Retinal pigment epithelial cell (primary cell): ENCODE measurements at regions not wholly inside any gene's neighbourhood (a gene's known extent, or its start where the extent isn't known, plus 50 kb on each side); places are given as distances from the start of the nearest gene placed in this dataset.

Experiments used
- DNase-seq: peaks from one replicate; pipeline ENCODE4 v3.0.0-alpha.2; 2010; ENCODE audit warnings: low read depth
- H3K4me3 ChIP-seq: 2 replicates; pipeline ENCODE4 v1.5.1; 2011; ENCODE audit warnings: mild to moderate bottlenecking, low read length, control low read depth, moderate library complexity
- TF ChIP-seq, protein P1 (sequence below): conservative IDR thresholded peaks from 2 replicates; pipeline ENCODE4 v1.5.1; 2011; ENCODE audit warnings: low read depth, low read length, control low read depth, inconsistent platforms

DNA sequence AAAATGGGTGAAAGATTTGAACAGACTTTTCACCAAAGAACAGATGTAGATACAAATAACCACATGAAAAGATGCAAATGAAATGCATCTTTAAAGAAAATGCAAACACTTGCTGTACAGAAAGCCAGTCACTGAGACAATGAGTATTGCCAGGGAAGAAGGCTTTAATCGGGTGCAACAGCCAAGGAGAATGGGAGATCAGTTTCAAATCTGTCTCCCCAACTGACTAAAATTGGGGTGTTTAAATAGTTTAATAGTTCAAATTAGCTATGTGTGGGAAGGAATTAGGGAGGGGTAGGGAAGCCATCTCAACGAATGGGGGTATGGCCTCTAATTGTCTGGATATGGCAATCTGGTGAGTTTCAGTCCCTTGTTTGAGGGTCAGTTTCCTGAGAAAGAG lies 295.4 kb downstream of the PTTG2 start:
- TF ChIP-seq, protein P1, sequence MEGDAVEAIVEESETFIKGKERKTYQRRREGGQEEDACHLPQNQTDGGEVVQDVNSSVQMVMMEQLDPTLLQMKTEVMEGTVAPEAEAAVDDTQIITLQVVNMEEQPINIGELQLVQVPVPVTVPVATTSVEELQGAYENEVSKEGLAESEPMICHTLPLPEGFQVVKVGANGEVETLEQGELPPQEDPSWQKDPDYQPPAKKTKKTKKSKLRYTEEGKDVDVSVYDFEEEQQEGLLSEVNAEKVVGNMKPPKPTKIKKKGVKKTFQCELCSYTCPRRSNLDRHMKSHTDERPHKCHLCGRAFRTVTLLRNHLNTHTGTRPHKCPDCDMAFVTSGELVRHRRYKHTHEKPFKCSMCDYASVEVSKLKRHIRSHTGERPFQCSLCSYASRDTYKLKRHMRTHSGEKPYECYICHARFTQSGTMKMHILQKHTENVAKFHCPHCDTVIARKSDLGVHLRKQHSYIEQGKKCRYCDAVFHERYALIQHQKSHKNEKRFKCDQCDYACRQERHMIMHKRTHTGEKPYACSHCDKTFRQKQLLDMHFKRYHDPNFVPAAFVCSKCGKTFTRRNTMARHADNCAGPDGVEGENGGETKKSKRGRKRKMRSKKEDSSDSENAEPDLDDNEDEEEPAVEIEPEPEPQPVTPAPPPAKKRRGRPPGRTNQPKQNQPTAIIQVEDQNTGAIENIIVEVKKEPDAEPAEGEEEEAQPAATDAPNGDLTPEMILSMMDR: no peak

DNA sequence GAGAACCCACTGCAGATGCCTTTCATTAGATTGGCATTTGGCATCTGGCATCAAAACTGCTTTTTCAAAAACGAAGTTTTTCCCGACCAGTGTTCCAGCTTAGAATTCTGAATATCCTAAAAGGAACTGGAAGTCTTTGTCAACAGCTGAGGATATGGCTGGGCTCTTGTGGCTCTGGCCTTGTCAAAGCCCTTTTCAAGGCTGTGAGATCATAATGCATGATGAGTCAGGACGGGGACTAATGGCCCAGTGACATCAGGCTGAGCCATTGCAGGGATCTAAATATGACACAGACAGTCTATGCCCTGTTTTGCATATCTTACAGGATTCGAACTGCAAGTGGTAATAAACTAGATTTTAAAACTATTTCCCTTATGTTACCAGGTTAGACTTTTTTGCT lies 306.4 kb downstream of the PTTG2 start:
- no peak for DNase-seq
- TF ChIP-seq, protein P1: no peak

More for the DNA sequence above, 295.4 kb downstream of the PTTG2 start:
- DNase-seq: no peak
- no peak overlapping the region for H3K4me3 ChIP-seq

DNA sequence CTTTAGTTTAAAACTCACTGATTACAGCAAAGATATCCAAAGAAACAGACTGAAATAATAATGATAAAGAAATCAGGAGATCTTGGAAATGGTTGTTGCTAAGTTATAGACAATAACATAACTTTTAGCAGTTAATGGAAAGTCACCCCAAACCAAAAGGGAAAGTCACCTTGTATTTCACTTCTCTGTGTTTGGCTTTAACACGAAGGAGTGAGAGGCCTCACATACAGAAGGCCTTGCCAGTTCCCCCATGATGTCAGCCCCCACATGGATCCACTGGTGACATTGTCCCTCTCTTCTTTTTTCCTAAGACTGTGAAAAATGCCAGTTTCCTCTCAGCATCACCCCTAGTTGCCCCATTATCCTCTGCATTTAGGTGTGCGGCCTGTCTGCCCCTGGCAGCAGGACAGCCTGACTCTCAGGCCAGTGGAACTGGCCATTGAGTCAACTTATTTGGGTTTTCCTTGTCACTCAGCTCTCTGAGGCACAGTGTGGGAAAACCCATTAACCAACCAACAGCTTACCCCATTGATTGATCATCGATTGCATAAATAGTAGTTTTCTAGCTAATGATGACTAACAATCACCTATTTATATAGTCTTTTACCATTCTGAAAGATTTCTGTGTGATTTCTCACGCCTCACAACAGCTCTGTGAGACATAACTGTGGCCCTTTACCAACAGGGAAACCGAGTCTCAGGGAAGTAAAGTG lies 308.1 kb downstream of the PTTG2 start:
- TF ChIP-seq, protein P1: no peak
- DNase-seq: no peak
- no peak overlapping the region for H3K4me3 ChIP-seq

More for the DNA sequence above, 306.4 kb downstream of the PTTG2 start:
- H3K4me3 ChIP-seq: no peak overlapping the region

DNA sequence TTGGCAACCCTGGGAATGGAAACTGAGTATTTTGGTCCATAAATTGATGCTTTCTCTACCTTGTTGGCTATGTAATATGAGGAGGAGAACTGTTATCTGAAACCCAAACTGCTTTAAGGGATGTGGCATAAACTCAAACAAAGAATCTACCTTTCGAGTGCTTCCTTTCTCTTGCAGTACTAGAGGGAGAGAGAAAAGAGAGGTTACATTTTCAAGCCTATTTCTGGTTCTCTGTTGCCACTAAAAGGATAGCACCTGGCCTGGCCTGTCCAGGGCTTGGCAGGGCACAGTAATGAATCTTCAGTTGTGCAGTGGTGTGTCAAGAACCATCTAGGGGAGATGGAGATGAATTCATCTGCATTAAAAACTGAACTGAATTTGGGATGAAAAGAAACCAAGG lies 308.6 kb downstream of the PTTG2 start:
- no peak for DNase-seq
- no peak overlapping the region for H3K4me3 ChIP-seq
- TF ChIP-seq, protein P1: no peak

DNA sequence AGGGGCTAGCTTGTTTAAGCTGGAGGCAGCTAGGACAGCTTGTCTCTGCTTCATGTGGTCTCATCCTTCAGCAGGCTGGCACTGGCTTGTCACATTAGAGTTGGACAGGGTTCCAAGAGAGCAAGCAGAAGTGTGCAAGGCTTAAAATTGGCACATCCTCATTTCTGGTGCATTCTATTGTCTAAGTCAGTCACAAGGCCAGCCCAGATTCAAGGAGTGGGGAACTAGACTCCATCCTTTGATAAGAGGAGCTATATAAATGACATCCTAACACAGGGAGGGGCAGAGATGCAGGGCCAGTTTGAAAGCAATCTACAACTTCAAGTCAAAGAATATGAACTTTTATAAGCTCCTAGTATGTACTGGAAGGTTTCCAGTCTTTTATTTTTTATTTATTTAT lies 313.2 kb downstream of the PTTG2 start:
- TF ChIP-seq, protein P1: no peak
- DNase-seq: no peak

DNA sequence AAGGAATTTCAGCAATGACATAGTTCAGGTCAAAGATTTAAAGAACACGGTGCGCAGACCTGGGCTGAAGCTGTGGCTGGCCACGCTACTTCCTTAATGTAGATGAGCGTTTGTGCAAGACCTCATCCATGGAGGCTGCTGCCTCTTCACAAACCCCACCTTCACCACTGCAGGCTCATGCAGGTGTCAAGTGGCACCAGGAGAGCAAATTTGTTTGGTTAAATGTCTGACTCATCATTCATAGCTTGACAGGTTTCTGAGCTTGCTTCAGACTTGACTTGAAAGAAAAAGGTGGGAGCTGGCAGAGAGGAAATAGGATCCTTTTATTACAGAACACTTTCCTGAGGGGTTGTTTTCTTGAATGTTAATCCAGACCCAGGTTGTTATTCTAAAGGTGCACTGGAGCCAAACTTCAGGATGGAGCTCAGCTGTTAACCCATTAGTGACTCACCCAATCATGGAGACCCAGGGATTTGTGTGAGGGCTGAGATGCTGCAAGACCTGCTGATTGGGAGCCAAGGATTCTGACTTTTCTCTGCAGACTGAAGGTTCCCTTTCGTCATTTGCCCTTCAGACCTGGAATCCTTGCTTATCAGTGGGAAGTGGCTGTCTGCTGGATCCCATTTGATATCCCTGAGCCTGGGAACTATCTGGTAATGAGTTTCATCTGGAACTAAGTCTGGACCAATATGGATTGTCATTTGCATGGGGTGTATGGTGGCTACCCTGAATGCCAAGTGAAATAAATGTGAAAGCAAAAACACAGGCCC lies 315.3 kb downstream of the PTTG2 start:
- no peak for DNase-seq
- TF ChIP-seq, protein P1: no peak
- H3K4me3 ChIP-seq: no peak overlapping the region

More for the DNA sequence above, 313.2 kb downstream of the PTTG2 start:
- no peak overlapping the region for H3K4me3 ChIP-seq

DNA sequence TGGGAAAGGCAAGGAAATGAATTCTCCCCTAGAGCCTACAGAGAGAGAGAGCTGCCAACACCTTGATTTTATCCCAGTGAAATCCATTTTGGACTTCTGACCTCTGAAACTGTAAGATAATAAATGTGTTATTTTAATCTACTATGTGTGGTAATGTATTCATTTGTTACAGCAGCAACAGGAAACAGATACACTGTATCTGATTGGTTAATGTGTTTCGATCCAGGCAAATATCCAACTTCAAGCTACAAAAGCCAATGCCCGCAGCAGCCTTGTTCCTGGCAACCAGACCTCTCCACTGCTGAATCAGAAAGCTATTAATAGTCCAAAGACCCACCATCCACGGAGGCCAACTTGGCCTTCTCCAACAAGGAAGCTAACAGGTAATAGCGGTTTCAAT lies 318.1 kb downstream of the PTTG2 start:
- H3K4me3 ChIP-seq: no peak overlapping the region
- TF ChIP-seq, protein P1: no peak
- no peak for DNase-seq
